AG20443 (cell line): ENCODE measurements at regions not wholly inside any gene's neighbourhood (a gene's known extent, or its start where the extent isn't known, plus 50 kb on each side); places are given as distances from the start of the nearest gene placed in this dataset.
A peak's percentile ranks its signal among the peaks of the same experiment; 100 is the strongest.
"Not testable (repeated sequence)": the region's sequence is repeated elsewhere in the genome, so short reads cannot be mapped to it uniquely, and the experiment has no call there.

ENCODE experiments used
- DNase-seq: peaks from one replicate; pipeline ENCODE4 v3.0.0; 2012; ENCODE audit warnings: low spot score, mixed read lengths

DNA sequence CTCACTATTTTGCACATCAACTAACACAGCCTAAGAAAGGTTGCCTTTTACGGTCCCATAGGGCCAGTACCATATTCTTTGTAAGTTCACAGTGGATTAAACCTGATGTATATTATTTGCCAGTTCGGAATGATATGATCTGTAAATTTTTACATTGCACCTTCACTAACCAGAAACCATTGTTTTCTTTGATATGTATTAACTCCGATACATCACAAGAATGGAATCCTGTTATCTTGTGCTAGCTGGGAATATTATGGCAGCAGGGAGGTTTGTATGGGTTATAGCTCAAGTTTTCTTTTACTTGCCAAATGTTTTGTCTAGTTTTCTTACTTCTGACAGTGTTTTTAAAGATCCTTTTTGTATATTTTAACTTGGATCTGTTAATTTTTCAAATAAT, 51.4 kb upstream of the S1PR1 start:
- no peak for DNase-seq

DNA sequence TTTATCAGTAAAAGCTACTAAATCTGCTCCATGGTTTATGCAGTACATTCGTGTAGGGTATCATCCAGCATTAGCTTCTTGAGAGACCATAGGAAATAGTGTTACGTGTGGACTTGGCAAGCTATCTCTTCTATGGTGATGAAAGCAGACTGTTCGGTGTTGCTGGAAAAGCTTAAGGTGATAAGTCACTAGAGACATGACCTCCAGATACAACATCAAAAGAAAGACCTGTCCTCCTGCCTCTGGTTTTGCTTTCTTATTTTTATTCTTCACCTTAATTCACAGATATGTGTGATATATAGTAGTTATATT, 53.5 kb upstream of the S1PR1 start:
- no peak for DNase-seq

DNA sequence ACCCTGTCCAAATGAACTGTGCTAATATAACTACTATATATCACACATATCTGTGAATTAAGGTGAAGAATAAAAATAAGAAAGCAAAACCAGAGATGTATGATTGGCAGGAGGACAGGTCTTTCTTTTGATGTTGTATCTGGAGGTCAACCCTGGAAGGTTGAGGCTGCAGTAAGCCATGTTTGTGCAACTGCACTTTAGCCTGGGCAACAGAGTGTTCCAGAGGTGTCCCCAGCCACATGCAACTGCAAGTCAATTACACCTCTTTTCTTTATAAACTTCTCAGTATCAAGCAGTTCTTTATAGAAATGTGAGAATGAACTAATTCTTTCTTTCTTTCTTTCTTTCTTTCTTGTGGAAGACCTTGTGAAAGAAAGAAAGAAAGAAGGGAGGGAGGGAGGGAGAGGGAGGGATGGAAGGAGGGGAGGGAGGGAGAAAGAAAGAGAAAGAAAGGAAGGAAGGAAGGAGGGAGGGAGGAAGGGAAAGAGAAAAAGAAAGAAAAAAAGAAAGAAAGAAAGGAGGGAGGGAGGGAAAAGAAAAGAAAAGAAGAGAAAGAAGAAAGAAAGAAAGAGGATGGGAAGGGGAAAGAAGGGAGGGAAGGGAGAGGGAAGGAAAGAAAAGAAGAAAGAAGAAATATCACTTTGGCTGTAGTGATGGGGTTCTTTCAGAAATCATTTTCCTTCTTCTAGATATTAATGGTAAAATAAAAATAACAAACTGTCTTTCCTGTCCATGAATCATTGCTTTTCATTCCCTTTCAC, 54.0 kb upstream of the S1PR1 start:
- DNase-seq: no peak

DNA sequence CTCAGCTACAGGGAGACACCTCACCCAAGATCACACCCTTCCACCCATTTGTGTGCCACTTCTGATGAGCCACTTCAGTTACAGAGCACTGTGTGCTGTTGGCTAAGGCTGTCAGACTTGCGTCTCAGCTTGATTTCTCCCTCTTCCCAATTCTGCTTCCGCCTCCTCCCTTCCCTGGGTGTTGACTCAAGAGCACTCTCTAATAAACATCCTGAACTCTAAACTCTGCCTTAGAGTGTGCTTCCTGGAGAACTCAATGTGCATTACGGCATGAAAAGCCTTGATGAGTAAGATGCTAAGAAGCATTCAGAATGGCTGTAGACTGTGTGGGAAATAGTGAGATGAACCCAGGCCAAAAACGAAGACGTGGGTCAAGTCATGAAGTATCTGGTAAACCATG, 54.9 kb upstream of the S1PR1 start:
- DNase-seq: no peak

DNA sequence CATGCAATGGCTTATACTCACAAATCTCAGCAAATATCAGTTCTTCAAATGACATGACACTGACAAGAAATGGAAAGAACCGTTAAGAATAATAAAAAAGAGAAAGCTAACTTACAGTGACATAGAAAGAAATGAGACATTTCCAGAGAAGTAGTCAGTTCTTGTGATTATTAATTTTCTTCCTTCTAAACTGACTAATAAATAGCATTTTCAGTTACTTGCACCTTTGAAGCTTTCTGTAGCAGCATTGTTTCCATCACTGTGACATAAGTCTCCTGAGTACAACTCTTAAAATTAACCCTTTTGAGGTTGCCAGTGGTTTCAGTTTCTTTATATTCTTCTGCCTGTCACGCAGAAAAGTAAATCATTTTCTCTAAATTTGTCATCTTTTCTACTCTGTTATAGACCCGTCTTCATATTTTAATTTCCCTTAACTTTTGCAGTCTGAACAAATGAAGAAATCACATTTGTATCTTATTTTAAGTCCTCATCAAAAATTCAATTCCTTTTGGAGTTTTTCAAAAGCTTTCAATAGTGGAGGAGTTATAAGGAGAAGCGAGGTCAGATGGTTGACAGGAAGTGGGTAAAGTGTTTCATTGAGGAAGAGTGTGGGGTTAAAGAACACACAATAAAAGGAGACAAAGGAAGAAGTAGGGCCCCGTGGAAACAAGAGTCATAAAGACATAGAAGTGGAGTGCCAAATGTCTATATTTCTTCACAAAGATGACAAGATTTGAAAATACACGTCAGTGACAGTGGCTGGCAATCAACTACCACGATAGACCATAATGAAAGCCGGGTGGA, 57.9 kb upstream of the S1PR1 start:
- no peak for DNase-seq

DNA sequence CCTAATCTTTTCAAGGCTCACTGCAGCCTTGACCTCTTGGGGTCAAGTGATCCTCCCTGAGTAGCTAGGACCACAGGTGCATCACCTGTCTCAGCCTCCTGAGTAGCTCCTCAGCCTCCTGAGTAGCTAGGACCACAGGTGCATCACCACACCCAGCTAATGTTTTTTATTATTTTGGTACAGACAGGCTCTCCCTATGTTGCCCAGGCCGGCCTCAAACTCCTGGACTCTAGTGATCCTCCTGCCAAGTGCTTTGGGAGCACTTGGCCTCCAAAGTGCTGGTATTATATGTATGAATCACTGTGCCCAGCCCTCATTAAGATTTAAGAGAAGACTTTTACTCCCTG, 58.5 kb upstream of the S1PR1 start:
- no peak for DNase-seq

DNA sequence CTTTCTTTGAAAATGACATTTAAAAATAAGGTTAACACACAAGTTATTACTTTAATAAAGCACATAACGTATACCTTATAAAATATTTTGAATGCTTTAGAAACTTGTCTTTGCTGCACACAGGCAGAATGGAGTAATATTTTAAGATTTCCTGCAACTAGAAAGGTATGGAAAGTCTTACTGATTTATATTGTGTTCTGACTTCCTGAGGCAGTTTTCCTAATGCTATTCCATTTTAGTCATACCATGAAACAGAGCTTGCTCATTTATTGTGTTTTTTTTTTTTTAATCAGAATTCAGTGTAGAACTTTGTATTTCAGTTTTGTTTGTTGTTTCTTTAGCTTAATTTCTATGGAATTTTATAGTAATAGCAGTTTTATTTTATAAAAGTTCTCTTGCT, 60.9 kb upstream of the S1PR1 start:
- DNase-seq: peak; percentile 11

DNA sequence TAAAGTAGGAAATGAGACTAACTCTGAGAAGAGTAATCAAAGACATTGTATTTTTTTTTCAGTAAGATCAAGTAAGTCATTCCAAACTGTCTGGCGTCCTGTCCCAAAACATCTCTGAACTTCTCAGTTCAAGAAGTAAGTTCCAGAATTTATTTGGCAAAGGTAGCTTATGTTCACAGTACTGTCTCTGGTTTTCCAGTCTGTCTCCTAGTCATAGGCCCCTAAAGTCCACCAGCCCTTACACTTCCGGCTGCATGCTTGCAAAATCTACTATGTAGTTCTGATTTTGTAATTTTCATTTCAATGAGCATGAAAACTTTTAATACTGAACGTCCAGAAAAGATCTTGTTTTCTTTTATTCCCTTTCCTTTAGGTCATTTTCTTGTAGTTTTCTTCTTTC, 61.4 kb upstream of the S1PR1 start:
- DNase-seq: peak; percentile 38

DNA sequence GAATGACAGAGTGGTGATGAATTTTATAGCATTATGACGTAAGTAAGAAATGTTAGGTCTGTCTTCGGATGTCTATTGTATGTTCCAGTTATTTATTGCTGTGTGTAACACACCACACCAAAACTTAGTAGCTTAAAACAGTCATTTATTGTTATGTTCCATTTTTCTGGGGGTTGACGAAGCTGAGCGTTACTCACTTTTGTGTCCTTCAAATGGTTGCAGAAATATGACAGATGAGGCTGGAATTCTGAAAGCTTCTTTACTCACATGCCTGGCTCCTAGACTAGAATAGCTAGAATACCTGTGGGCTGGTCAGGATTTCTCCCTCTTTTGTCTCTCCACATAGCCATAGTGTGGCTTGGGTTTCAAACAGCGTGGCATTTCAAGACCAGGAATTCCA, 62.1 kb upstream of the S1PR1 start:
- peak; percentile 75 for DNase-seq

DNA sequence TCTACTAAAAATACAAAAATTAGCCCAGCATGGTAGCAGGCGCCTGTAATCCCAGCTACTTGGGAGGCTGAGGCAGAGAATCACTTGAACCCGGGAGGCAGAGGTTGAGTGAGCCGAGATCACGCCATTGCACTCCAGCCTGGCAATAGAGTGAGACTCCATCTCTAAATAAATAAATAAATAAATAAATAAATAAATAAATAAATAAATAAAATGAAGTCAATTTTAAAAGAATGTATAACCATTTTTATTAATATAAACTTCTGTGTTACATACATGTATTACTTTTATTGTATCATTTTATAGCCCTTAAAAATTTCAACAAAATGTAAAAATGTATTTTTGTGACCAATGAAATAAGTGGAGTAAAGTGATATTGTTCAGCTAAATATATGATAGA, 62.5 kb upstream of the S1PR1 start:
- not testable (repeated sequence) for DNase-seq

DNA sequence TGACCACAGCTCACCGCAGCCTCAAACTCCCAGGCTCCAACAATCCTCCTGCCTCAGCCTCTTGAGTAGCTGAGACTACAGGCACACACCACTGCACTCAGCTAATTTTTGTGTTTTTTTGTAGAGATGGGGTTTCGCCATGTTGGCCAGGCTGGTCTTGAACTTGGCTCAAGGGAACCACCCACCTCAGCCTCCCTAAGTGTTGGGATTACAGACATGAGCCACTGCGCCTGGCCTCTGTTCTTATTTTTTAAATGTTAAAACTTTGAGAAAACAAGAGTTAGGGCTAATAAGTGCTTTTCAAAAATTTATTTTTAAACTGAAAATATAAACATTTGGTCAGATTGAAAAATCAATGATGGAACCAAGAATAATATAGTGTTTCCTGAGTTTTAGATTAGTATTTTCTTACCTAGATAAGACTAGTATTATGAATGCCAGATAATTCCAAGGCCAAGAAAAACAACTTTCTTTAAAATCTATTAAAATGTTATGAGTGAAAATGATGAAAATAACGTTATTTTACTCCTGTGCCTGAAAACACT, 66.2 kb upstream of the S1PR1 start:
- DNase-seq: no peak

DNA sequence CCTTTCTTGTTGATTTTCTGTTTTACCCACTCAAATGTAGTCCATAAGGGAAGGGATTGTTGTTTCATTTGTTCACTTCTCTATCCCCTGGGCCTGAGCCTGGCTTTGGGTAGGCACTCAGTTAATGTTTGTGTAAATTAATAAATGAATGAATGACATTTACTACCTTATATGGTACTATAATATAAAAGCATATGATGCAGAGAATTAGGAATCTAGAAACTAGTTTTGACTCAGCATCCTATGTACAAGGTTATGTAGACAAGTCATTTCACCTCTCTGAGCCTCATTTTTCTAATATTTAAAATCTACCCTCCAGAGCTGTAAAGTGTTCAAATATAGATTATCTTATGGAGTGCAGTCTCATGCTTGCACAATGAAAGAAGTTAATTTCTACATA, 68.9 kb upstream of the S1PR1 start:
- no peak for DNase-seq

DNA sequence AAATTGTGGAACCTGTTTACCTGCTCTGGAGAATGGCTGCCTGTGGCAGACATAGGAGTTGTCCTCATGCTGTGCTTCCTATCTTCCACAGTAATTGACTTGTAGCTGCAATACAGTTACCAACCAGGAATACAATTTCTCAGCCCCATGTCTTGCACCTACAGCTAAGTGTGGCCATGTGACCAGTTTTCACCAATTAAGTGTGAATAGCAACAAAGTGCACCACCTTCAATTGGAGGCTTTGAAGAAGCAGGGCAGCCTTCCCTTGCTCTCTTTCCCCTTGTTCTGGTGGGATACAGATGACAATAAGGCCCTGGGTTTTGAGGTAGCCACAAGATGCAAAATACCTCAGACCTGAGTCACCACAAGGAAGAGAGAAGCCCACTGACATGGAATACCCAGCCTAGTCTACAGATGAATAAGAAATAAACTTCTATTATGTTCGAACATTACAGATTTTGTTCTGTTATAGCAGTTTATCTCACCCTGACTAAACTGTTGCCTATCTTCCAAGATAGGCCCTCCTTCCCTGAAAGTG, 70.2 kb upstream of the S1PR1 start:
- no peak for DNase-seq

DNA sequence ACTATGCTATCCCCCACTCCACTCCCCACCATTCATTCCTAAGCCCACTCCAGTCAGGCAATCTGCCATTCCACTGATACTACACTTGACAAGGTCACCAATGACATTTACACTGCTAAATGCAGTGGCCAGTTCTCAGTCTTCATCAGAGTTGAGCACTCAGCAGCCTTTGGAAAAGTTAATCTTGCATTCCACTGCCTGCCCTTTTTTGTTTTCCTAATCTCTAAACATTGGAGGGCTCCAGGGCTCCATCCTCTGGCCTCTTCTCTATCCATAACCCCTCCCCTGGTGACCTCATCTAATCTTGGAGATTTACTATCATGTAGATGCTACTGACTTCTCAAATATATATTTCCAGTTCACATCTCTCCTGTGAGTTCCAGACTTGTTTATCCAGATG, 70.9 kb upstream of the S1PR1 start:
- no peak for DNase-seq

DNA sequence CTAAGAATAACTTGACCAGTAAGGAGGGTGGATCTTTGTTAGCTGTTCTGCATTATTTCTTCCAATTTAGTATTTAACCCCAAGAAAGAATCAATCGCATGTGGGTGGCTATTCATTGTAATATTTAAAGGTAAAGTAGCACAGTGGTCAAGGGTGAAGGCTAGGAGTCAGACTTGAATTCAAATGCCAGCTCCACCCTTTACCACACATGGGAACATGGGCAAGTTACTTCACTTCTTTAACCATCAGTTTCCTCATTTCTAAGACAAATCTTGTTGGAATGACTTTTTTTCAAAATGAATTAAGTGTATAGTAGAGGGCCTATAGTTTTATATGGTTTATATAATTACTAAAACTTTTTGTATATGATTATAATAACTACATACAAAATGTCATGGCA, 71.3 kb upstream of the S1PR1 start:
- DNase-seq: no peak

DNA sequence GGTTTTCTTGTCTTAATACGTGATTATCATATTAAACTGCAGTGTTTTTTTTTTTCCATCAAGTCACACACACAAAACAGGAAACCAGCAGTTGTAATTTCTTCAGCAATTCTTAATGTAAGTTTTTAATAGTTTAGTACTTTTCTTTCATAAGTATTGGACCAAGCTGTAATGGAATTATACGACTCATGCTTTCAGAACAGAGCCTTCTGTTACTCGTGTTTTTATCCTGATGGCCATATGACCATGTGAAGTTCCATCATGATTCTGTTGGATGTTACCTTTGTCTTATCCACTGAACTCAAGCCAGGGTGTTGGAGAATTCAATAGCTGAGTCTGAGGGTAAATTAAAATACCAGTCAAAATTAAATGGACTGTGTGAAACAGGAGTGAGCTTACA, 72.0 kb upstream of the S1PR1 start:
- DNase-seq: no peak

DNA sequence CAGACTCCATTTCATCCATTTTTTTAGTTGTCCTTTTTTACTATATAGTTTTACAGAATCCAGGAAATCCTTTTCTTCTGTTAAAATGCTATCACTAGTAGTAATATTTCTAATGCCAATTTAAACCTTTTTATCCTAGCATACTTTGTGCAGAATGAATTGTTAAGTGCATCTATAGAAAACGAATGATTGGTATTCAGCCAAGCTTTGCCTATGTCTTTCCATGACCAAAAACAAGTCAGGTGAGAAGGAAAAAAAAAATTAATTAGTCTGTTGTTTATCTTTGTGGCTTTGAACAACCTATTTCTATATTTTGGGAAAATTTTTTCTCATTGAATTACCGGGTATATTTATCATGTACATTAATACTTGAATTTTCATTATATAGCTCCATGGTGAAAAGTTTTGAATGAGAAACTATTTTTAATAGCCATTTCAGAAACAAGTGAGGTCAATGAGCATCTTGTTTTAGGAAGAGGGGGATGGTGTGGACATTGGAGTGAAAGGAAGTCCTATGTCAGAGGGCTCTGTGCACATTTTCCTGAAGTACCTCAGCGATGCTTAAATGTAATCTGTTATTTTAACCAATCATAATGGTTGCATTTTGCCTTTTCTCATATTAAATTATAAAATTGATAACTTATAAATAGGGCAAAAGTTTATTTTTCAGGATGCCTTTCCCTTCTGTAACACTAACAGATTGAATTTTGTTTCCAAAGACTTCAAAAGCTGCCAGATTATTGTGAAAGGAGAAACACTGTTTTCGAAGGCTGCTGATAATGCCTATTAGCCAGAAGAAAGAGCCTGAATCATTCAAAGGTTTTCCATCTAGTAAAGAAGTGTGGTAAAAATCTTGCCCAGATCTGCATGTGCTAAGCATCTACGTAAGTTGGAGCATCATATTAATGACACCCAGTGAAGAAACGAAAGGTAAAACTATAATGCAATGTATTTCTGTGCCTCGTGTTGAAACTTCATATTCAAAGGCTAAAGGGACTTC, 73.8 kb upstream of the S1PR1 start:
- no peak for DNase-seq

DNA sequence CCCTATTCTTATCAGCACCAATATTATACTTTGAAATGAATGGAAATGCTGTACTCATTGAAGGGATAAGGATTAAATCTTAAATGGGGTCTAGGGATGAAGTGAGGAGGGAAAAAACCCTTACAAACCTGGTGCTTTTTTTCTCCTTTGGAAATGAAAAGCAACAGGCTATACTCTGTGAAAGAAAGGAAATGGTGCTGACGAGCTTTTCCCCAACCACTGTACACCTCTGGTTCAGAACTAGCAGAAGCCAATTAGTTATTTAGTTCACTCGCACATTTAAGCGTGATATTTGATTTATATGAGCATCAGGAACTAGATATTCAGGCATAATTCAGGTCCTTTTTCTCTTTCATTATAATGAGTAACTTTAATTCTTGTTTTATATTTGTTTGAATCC, 74.5 kb upstream of the S1PR1 start:
- DNase-seq: no peak

DNA sequence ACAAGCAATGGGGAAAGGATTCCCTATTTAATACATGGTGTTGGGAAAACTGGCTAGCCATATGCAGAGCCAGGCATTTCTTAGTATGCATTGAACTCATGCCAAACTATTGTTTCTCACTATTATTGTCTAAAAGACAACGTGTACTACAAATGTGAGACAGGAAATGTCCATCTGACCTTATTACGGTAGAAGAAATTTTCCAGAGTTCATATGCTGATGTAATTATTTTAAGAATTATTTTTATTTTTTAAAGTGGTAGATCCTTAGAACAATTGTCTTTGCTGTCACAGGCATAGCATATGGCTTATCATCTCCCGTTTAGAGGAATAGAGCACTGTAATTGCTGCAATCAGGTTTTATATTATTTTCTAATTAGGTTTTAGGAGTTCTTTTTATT, 75.2 kb upstream of the S1PR1 start:
- no peak for DNase-seq

DNA sequence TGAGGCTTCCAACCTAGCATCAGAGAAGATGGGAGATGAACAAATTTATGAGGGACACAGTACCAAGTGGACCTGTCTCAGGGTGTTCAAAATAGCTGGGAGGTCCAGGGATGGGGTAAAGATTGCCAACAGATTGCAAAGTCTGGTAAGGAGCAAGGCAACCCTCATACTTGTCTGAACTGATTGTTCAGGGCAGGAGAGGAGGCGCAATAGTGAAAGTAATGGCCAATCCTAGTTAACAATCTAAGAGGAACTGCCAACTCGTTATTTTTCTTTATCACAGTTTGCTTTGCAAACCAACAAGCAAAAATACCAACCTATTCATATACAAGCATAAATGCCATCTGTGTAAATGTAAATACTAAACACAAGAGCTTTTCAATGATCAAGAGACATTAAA, 78.4 kb upstream of the S1PR1 start:
- no peak for DNase-seq

DNA sequence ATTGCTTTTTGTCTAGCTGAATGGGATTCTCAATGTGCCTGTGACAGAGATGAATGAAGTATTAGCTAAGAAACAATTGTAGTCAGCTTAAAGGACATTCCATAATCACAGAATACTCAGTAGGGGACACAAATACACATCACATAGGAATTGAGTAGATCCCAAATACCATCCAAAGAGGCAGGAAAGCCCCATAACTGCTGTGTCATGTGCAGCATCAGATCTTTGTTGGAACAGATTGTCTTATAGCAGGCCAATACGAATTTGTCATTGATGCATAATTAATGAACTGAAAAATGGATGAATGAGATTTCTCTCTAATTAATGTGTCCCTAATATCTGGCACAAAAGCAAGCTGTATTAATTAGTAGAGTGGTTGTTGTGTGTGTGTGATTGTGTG, 82.3 kb upstream of the S1PR1 start:
- no peak for DNase-seq

DNA sequence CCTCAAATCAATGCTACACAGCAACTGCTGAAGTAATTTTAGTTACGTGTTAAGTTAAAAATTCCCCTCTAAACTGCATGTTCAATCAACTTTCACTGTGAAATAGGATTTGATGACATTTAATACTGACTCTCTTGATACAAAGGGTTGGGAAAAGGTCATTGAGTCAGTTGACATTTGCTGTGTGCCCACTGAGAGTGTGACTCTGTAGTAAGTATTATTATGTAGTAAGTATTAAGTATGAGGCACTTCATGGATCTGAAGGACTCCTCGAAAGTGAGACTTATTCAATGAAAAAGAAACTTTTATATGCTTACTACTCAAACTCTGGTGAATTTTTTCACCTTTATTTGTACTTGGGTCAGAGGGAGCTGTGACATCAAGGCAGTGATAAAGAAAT, 83.1 kb upstream of the S1PR1 start:
- no peak for DNase-seq
